H1 (cell line): ENCODE measurements at regions not wholly inside any gene's neighbourhood (a gene's known extent, or its start where the extent isn't known, plus 50 kb on each side); places are given as distances from the start of the nearest gene placed in this dataset.

Experiments used
- CTCF ChIA-PET: fragments of 300-600 bp; sonication (Branson Sonifier 250); formaldehyde crosslinking; loops from one replicate; lab custom pipeline; 2021; ENCODE audit not compliant: partially characterized antibody; lab: Charles Lee
- POLR2A ChIA-PET: fragments of 300-600 bp; sonication (Branson Sonifier 250); formaldehyde crosslinking; loops from one replicate; lab custom pipeline; 2021; ENCODE audit warnings: inconsistent platforms; ENCODE audit not compliant: partially characterized antibody; lab: Charles Lee
- DNase-seq, 2 experiments: peaks; one replicate each; pipeline versions ENCODE4 v3.0.0 to v3.0.0-alpha.2; 2010 to 2022; ENCODE audit warnings: low spot score in 2 of 2, low read depth in 1 of 2, mixed read lengths in 1 of 2
- FAIRE-seq: peaks from 2 replicates; lab custom pipeline; 2011; peaks lifted over from hg19 to GRCh38; lab: Jason Lieb, UNC
- H2AFZ ChIP-seq: 2 replicates; pipeline ENCODE4 v1.8.1; 2012; ENCODE audit warnings: low read length, inconsistent platforms
- H2AK5ac ChIP-seq: 2 replicates; pipeline ENCODE4 v1.6.1; 2013; ENCODE audit warnings: low read depth, low read length
- H2BK120ac ChIP-seq: replicated peaks from 2 replicates; pipeline ENCODE3; 2013; ENCODE audit warnings: low read depth, low read length, inconsistent platforms
- H2BK12ac ChIP-seq: 2 replicates; pipeline ENCODE4 v1.6.1; 2013; ENCODE audit warnings: low read depth, low read length
- H2BK15ac ChIP-seq: 2 replicates; pipeline ENCODE4 v1.6.1; 2013; ENCODE audit warnings: low read length
- H2BK20ac ChIP-seq: 2 replicates; pipeline ENCODE4 v1.6.1; 2013; ENCODE audit warnings: low read length
- H2BK5ac ChIP-seq: 2 replicates; pipeline ENCODE4 v1.6.1; 2013; ENCODE audit warnings: low read depth, low read length
- H3K14ac ChIP-seq: 2 replicates; pipeline ENCODE4 v1.6.1; 2013; ENCODE audit warnings: inconsistent platforms; ENCODE audit not compliant: insufficient read length
- H3K18ac ChIP-seq: 2 replicates; pipeline ENCODE4 v1.6.1; 2013; ENCODE audit warnings: low read length; ENCODE audit errors: extremely low read depth
- H3K23ac ChIP-seq: 2 replicates; pipeline ENCODE4 v1.6.1; 2013; ENCODE audit warnings: inconsistent platforms; ENCODE audit not compliant: insufficient read length
- H3K23me2 ChIP-seq: 2 replicates; pipeline ENCODE4 v1.6.1; 2013; ENCODE audit warnings: low read depth, low read length
- H3K27ac ChIP-seq: 2 replicates; pipeline ENCODE4 v1.6.1; 2011; ENCODE audit warnings: low read depth, low read length, inconsistent platforms
- H3K27me3 ChIP-seq, 4 experiments: replicated peaks in 1 of 4; 1 replicate in 1 of 4; 2 replicates in 3 of 4; pipeline versions ENCODE4 v1.6.1 to v1.8.1; 2011 to 2013; ENCODE audit warnings: low read length in 3 of 4, mild to moderate bottlenecking in 3 of 4, inconsistent platforms in 2 of 4, mixed read lengths in 2 of 4, moderate library complexity in 1 of 4; ENCODE audit not compliant: control insufficient read depth in 3 of 4, insufficient read depth in 3 of 4; ENCODE audit errors: extremely low read depth in 1 of 4
- H3K36me3 ChIP-seq, 4 experiments: 2 replicates each; pipeline versions ENCODE4 v1.6.1 to v1.8.1; 2011 to 2013; ENCODE audit warnings: mild to moderate bottlenecking in 4 of 4, low read length in 3 of 4, moderate library complexity in 2 of 4, control low read depth in 1 of 4, inconsistent platforms in 1 of 4; ENCODE audit not compliant: insufficient read depth in 4 of 4, control insufficient read depth in 2 of 4
- H3K4ac ChIP-seq: replicated peaks from 2 replicates; pipeline ENCODE3; 2013; ENCODE audit warnings: low read length, low read depth, mixed read lengths, inconsistent platforms; ENCODE audit not compliant: insufficient read length
- H3K4me1 ChIP-seq, 4 experiments: replicated peaks in 1 of 4; 1 replicate in 1 of 4; 2 replicates in 3 of 4; pipeline versions ENCODE4 v1.6.1 to v1.8.1; 2011 to 2013; ENCODE audit warnings: low read length in 3 of 4, inconsistent platforms in 2 of 4, mixed read lengths in 1 of 4; ENCODE audit not compliant: insufficient read depth in 4 of 4, control insufficient read depth in 3 of 4
- H3K4me2 ChIP-seq, 2 experiments: 2 replicates each; pipeline versions ENCODE4 v1.6.1 to v1.8.1; 2011 to 2013; ENCODE audit warnings: low read depth in 2 of 2, low read length in 2 of 2, control low read depth in 1 of 2, inconsistent platforms in 1 of 2, mild to moderate bottlenecking in 1 of 2; ENCODE audit not compliant: insufficient read depth in 1 of 2
- H3K4me3 ChIP-seq, 4 experiments: fragments of 200-600, 300-600 bp in 1 of 4; sonication (generic), shearing (Covaris generic), sonication (Bioruptor Twin) in 1 of 4; 2 replicates each; pipeline versions ENCODE4 v1.5.1 to v1.8.1; 2011 to 2016; ENCODE audit warnings: low read length in 4 of 4, low read depth in 3 of 4, control low read depth in 2 of 4, inconsistent platforms in 2 of 4, mild to moderate bottlenecking in 2 of 4, mixed read lengths in 1 of 4, moderate library complexity in 1 of 4; ENCODE audit not compliant: insufficient read depth in 2 of 4; ENCODE audit errors: extremely low read depth in 1 of 4
- H3K56ac ChIP-seq: replicated peaks from 2 replicates; pipeline ENCODE3; 2013; ENCODE audit warnings: low read depth, mild to moderate bottlenecking, mixed read lengths, low read length, inconsistent platforms; ENCODE audit not compliant: insufficient read length
- H3K79me1 ChIP-seq: 2 replicates; pipeline ENCODE4 v1.6.1; 2013; ENCODE audit warnings: low read depth, low read length, control low read depth
- H3K79me2 ChIP-seq, 2 experiments: 2 replicates each; pipeline versions ENCODE4 v1.6.1 to v1.8.1; 2012 to 2013; ENCODE audit warnings: low read length in 2 of 2, mild to moderate bottlenecking in 2 of 2, inconsistent platforms in 1 of 2; ENCODE audit not compliant: insufficient read depth in 2 of 2, control insufficient read depth in 1 of 2
- H3K9ac ChIP-seq, 4 experiments: replicated peaks in 1 of 4; 1 replicate in 1 of 4; 2 replicates in 3 of 4; pipeline versions ENCODE4 v1.6.1 to v1.8.1; 2011 to 2013; ENCODE audit warnings: low read depth in 3 of 4, low read length in 3 of 4, control low read depth in 2 of 4, mild to moderate bottlenecking in 2 of 4, moderate library complexity in 2 of 4, inconsistent platforms in 1 of 4; ENCODE audit errors: extremely low read depth in 1 of 4
- H3K9me3 ChIP-seq, 2 experiments: 2 replicates each; pipeline versions ENCODE4 v1.6.1 to v1.8.1; 2012 to 2013; ENCODE audit warnings: mild to moderate bottlenecking in 2 of 2, moderate library complexity in 2 of 2, control low read depth in 1 of 2, inconsistent platforms in 1 of 2, low read depth in 1 of 2, low read length in 1 of 2, mixed read lengths in 1 of 2; ENCODE audit not compliant: insufficient read depth in 2 of 2
- H4K20me1 ChIP-seq, 2 experiments: replicated peaks in 1 of 2; 2 replicates each; pipeline versions ENCODE3 to v1.8.1; 2011 to 2013; ENCODE audit warnings: inconsistent platforms in 2 of 2, low read length in 2 of 2, mild to moderate bottlenecking in 1 of 2; ENCODE audit not compliant: insufficient read depth in 2 of 2, control insufficient read depth in 1 of 2
- H4K5ac ChIP-seq: 2 replicates; pipeline ENCODE4 v1.6.1; 2013; ENCODE audit warnings: low read length, low read depth, mixed read lengths, inconsistent platforms; ENCODE audit not compliant: insufficient read length
- H4K8ac ChIP-seq: 2 replicates; pipeline ENCODE4 v1.8.0; 2013; ENCODE audit warnings: mild to moderate bottlenecking, moderate library complexity, low read length, inconsistent platforms; ENCODE audit not compliant: insufficient read depth; ENCODE audit errors: extremely low read depth
- H4K91ac ChIP-seq: replicated peaks from 2 replicates; pipeline ENCODE3; 2013; ENCODE audit warnings: low read length, mixed read lengths, inconsistent platforms; ENCODE audit not compliant: insufficient read length
- KDM4A ChIP-seq: IDR thresholded peaks from one replicate; pipeline ENCODE4 v1.7.1; 2012; ENCODE audit warnings: low read depth, mild to moderate bottlenecking, moderate library complexity, low read length, inconsistent platforms; ENCODE audit not compliant: severe bottlenecking
- PHF8 ChIP-seq: fragments of 200-600 bp; sonication (generic); conservative IDR thresholded peaks from 2 replicates; pipeline ENCODE4 v1.7.1; 2012; ENCODE audit warnings: low read depth, mild to moderate bottlenecking, inconsistent platforms, low read length, moderate library complexity
- RXRA ChIP-seq: IDR thresholded peaks from 2 replicates; pipeline ENCODE4 v1.6.1; 2011; ENCODE audit warnings: low read depth, mild to moderate bottlenecking, low read length, moderate library complexity; ENCODE audit not compliant: insufficient read depth
- WGBS, 2 experiments: shearing (Covaris generic) in 1 of 2; methylation state at CpG; one replicate each; pipeline versions ENCODE4 v1.1.6 to v1.1.7; 2013 to 2015; ENCODE audit warnings: low lambda C conversion rate in 2 of 2, mixed read lengths in 2 of 2, inconsistent platforms in 1 of 2, low coverage in 1 of 2, missing lambda C conversion rate in 1 of 2; ENCODE audit not compliant: insufficient replicate concordance in 2 of 2, insufficient coverage in 1 of 2, insufficient read length in 1 of 2; ENCODE audit errors: extremely low coverage in 1 of 2, missing lambda C conversion rate in 1 of 2; 5-methylcytosine and 5-hydroxymethylcytosine counted together

DNA sequence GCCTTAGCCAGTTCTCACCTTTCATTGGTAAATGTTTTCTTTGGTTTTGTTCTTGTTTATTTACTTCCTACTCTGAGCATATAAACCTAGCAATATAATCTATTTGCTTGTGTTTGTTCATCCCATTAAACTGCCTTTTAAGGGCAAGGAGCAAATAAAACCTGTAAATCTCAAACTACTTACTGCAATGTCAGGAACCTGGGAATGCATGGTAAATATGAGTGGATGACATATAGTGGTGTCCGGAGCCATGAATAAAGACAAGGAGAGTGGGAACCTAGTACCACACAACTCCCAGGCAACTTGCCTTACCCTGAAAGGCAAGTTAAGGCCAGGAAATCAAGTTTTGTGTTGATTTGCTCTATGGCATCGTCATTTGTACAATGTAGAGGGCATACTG is 1133.7 kb upstream of the NCAM2 start:
- WGBS, 2 experiments, result 50% methylated on average over 2 of the region's 2 CpGs; no CpG with 5 or more reads in 1 of the 2 experiments
- no peaks in the 10 kb centered on the region for H3K27me3 ChIP-seq
- TF ChIP-seq PHF8 (no peak), RXRA (no peak), KDM4A (no peak)

More for the DNA sequence above, 1133.7 kb upstream of the NCAM2 start:
- no peak overlapping the region for H3K4ac ChIP-seq
- H3K23me2 ChIP-seq, result no peaks in the 10 kb centered on the region
- H4K20me1 ChIP-seq, result no peaks in the 10 kb centered on the region
- H2BK120ac ChIP-seq, result no peak overlapping the region
- no peaks in the 10 kb centered on the region for H3K79me2 ChIP-seq
- no peak overlapping the region for H2AK5ac ChIP-seq
- H3K4me2 ChIP-seq, result no peak overlapping the region
- no peak overlapping the region for H2BK15ac ChIP-seq
- no peak overlapping the region for H2AFZ ChIP-seq
- no peak overlapping the region for H3K27ac ChIP-seq
- ChIA-PET CTCF (no interaction called here), POLR2A (no interaction called here)
- no peak overlapping the region for H2BK20ac ChIP-seq
- H2BK5ac ChIP-seq, result no peak overlapping the region
- H3K9me3 ChIP-seq, result no peaks in the 10 kb centered on the region
- H3K9ac ChIP-seq, result no peak overlapping the region
- H3K56ac ChIP-seq, result no peak overlapping the region
- H3K23ac ChIP-seq, result no peak overlapping the region
- no peak overlapping the region for H3K4me3 ChIP-seq
- no peaks in the 10 kb centered on the region for H3K4me1 ChIP-seq
- DNase-seq (no peak), FAIRE-seq (no peak)
- no peak overlapping the region for H2BK12ac ChIP-seq
- no peak overlapping the region for H3K14ac ChIP-seq
- no peak overlapping the region for H4K5ac ChIP-seq
- no peaks in the 10 kb centered on the region for H3K36me3 ChIP-seq
- H4K91ac ChIP-seq, result no peak overlapping the region
- no peaks in the 10 kb centered on the region for H3K79me1 ChIP-seq
- no peak overlapping the region for H3K18ac ChIP-seq
- no peak overlapping the region for H4K8ac ChIP-seq
